ENCODE measurements at regions not wholly inside any gene's neighbourhood (a gene's known extent, or its start where the extent isn't known, plus 50 kb on each side); places are given as distances from the start of the nearest gene placed in this dataset.

DNA sequence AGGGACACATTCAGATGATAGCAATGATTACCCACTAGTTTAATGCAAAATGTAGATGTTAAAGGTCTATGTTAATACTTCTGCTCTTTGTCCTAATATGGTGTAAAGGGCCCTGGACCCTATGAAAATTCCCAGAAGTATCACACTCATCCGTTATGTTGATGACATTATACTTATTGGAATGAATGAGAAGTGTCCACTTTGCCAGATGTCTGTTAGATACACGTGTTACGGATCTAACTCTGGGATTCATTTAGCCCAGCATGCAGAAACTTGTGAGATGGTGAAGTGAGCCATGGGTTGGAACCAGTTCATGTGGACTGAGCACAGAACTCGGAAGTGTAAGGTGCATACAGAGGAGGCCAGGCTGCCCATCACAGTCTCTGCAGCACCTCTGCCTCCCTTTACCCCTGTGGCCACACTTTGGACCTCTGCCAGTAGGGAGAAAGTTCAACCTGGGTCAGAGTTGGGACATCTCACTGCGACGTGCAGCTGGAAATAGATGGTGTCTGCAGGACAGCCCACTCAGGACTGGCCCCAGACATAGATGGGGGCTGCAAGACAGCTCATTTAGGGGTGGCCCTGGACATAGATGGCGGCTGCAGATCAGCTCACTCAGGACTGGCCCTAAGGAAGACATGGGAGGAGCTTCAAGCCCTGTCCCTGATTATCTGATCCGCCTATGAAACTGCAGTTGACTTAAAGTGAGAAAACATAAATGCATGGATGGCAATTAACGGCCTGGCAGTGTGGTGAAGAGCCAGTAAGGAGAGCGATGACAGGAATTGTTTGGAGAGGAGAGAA, 71.2 kb upstream of the THBS2 start:
- TF ChIP-seq, protein P1, sequence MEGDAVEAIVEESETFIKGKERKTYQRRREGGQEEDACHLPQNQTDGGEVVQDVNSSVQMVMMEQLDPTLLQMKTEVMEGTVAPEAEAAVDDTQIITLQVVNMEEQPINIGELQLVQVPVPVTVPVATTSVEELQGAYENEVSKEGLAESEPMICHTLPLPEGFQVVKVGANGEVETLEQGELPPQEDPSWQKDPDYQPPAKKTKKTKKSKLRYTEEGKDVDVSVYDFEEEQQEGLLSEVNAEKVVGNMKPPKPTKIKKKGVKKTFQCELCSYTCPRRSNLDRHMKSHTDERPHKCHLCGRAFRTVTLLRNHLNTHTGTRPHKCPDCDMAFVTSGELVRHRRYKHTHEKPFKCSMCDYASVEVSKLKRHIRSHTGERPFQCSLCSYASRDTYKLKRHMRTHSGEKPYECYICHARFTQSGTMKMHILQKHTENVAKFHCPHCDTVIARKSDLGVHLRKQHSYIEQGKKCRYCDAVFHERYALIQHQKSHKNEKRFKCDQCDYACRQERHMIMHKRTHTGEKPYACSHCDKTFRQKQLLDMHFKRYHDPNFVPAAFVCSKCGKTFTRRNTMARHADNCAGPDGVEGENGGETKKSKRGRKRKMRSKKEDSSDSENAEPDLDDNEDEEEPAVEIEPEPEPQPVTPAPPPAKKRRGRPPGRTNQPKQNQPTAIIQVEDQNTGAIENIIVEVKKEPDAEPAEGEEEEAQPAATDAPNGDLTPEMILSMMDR (IDR thresholded peaks at IDR 0.05; ENCODE audit: low read depth, low read length) = no peak
- no peak for TF ChIP-seq EZH2phosphoT487 (IDR thresholded peaks at IDR 0.05; ENCODE audit: low read depth)

Data from OCI-LY3 (cell line).